Adrenal gland (tissue), 5 donors: ENCODE measurements at regions not wholly inside any gene's neighbourhood (a gene's known extent, or its start where the extent isn't known, plus 50 kb on each side); places are given as distances from the start of the nearest gene placed in this dataset.

ENCODE experiments used
- CTCF ChIP-seq, 6 experiments: fragments of 450-650 bp in 4 of 6; fragments of 200-600 bp in 2 of 6; sonication (generic) in 1 of 6; IDR thresholded peaks; 1 replicate in 5 of 6; 2 replicates in 1 of 6; pipeline versions ENCODE4 v1.5.1 to v1.8.0; 2016 to 2021; ENCODE audit warnings: antibody characterized with exemption in 6 of 6, mild to moderate bottlenecking in 2 of 6, moderate library complexity in 1 of 6
- POLR2A ChIP-seq, 2 donors: fragments of 450-650 bp; IDR thresholded peaks; one replicate each; pipeline ENCODE4 v1.6.1; 2017; ENCODE audit warnings: antibody characterized with exemption in 2 of 2, mild to moderate bottlenecking in 2 of 2, moderate library complexity in 1 of 2
- donor health status: DM: no; HTN: no; CAD: no.

- TF ChIP-seq POLR2A (IDR thresholded peaks at IDR 0.05) = no peak
- TF ChIP-seq CTCF (IDR thresholded peaks at IDR 0.05) = no peak
Measured at GRCh38 chr9:129230302-129230701, 52.2 kb upstream of the IER5L start.
